SU-DHL-6 (cell line): ENCODE measurements at regions not wholly inside any gene's neighbourhood (a gene's known extent, or its start where the extent isn't known, plus 50 kb on each side); places are given as distances from the start of the nearest gene placed in this dataset.

Source experiments
- H2AFZ ChIP-seq: fragments of 200-600 bp; sonication (generic); 2 replicates; pipeline ENCODE4 v1.6.1; 2014; ENCODE audit warnings: low read depth, mild to moderate bottlenecking, moderate library complexity, mixed read lengths, antibody characterized with exemption, low read length; ENCODE audit not compliant: severe bottlenecking
- H3F3A ChIP-seq: fragments of 200-600 bp; shearing (Covaris generic); 2 replicates; pipeline ENCODE4 v1.6.0; 2016; ENCODE audit warnings: antibody characterized with exemption, mild to moderate bottlenecking; ENCODE audit not compliant: insufficient read depth
- H3K27ac ChIP-seq: fragments of 200-600 bp; sonication (generic); 2 replicates; pipeline ENCODE4 v1.5.1; 2016; ENCODE audit warnings: low read depth, mild to moderate bottlenecking, low read length, moderate library complexity, mixed read lengths
- H3K27me3 ChIP-seq: fragments of 200-600 bp; sonication (generic), shearing (Covaris generic); 2 replicates; pipeline ENCODE4 v1.6.0; 2014; ENCODE audit warnings: mild to moderate bottlenecking, low read length
- H3K36me3 ChIP-seq: fragments of 200-600 bp; sonication (generic); 2 replicates; pipeline ENCODE4 v1.6.1; 2014; ENCODE audit warnings: mild to moderate bottlenecking, low read length, mixed read lengths
- H3K4me2 ChIP-seq: fragments of 300-600, 200-600 bp; shearing (Covaris generic), sonication (generic); 2 replicates; pipeline ENCODE4 v1.6.0; 2014; ENCODE audit warnings: low read length, low read depth, mild to moderate bottlenecking; ENCODE audit not compliant: poor library complexity, severe bottlenecking
- H3K4me3 ChIP-seq: fragments of 200-600 bp; sonication (generic); 2 replicates; pipeline ENCODE4 v1.5.1; 2014; ENCODE audit warnings: antibody characterized with exemption, low read length, mild to moderate bottlenecking, mixed read lengths; ENCODE audit not compliant: insufficient read depth, poor library complexity, severe bottlenecking
- H3K79me2 ChIP-seq: fragments of 200-600 bp; sonication (generic); 2 replicates; pipeline ENCODE4 v1.6.1; 2014; ENCODE audit warnings: mild to moderate bottlenecking, low read length, moderate library complexity; ENCODE audit not compliant: insufficient read depth
- H3K9ac ChIP-seq: fragments of 200-600 bp; sonication (generic); 2 replicates; pipeline ENCODE4 v1.7.0; 2014; ENCODE audit warnings: mild to moderate bottlenecking, low read length
- H3K9me2 ChIP-seq: fragments of 200-600 bp; sonication (generic); replicated peaks from 2 replicates; pipeline ENCODE4 v1.6.1; 2014; ENCODE audit warnings: low read length; ENCODE audit not compliant: insufficient read depth
- H3K9me3 ChIP-seq: fragments of 200-600 bp; sonication (generic); 2 replicates; pipeline ENCODE4 v1.6.1; 2014; ENCODE audit warnings: low read length, mixed read lengths; ENCODE audit not compliant: insufficient read depth
- H4K20me1 ChIP-seq: fragments of 200-600 bp; sonication (generic); 2 replicates; pipeline ENCODE4 v1.6.1; 2014; ENCODE audit warnings: low read depth, mild to moderate bottlenecking, antibody characterized with exemption, low read length, moderate library complexity, mixed read lengths
- EZH2phosphoT487 ChIP-seq: fragments of 200-600 bp; sonication (generic), shearing (Covaris generic); conservative IDR thresholded peaks from 2 replicates; pipeline ENCODE4 v1.6.1; 2018; ENCODE audit warnings: mild to moderate bottlenecking, antibody characterized with exemption, low read length, moderate library complexity, mixed read lengths
- TF ChIP-seq, protein P1 (sequence below): fragments of 200-600 bp; sonication (generic); IDR thresholded peaks from one replicate; pipeline ENCODE4 v1.5.1; 2017; ENCODE audit warnings: antibody characterized with exemption, mild to moderate bottlenecking, low read length, moderate library complexity; ENCODE audit not compliant: insufficient read depth, poor library complexity, severe bottlenecking

DNA sequence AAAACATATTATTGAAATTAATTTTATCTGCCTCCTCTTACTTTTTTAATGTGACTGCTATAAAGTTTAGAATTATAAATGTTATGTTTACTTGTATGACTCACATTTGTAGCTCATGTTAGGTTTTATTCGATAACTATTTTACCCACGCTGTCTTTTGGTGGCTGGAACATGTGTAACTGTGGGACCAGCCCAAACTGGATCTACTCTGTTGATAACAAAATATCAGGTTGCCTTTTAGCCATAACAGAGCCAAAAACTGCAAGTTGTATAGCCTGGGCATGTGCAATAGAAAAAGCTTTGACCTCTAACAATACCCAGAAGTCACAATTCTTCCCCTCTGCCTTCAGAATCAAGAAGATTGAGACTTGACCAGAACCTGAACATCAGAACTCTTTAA lies 356.5 kb downstream of the PRELID2 start:
- Histone ChIP-seq H3K4me3 (no peak overlapping the region), H4K20me1 (no peaks in the 10 kb centered on the region), H3K79me2 (no peaks in the 10 kb centered on the region), H3K9me2 (no peaks in the 10 kb centered on the region), H3F3A (no peaks in the 10 kb centered on the region), H2AFZ (no peak overlapping the region), H3K27ac (no peak overlapping the region), H3K27me3 (no peaks in the 10 kb centered on the region), H3K9ac (no peak overlapping the region), H3K4me2 (no peak overlapping the region), H3K9me3 (no peaks in the 10 kb centered on the region), H3K36me3 (no peaks in the 10 kb centered on the region)
- TF ChIP-seq EZH2phosphoT487 = no peak
- TF ChIP-seq, protein P1, sequence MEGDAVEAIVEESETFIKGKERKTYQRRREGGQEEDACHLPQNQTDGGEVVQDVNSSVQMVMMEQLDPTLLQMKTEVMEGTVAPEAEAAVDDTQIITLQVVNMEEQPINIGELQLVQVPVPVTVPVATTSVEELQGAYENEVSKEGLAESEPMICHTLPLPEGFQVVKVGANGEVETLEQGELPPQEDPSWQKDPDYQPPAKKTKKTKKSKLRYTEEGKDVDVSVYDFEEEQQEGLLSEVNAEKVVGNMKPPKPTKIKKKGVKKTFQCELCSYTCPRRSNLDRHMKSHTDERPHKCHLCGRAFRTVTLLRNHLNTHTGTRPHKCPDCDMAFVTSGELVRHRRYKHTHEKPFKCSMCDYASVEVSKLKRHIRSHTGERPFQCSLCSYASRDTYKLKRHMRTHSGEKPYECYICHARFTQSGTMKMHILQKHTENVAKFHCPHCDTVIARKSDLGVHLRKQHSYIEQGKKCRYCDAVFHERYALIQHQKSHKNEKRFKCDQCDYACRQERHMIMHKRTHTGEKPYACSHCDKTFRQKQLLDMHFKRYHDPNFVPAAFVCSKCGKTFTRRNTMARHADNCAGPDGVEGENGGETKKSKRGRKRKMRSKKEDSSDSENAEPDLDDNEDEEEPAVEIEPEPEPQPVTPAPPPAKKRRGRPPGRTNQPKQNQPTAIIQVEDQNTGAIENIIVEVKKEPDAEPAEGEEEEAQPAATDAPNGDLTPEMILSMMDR = no peak

DNA sequence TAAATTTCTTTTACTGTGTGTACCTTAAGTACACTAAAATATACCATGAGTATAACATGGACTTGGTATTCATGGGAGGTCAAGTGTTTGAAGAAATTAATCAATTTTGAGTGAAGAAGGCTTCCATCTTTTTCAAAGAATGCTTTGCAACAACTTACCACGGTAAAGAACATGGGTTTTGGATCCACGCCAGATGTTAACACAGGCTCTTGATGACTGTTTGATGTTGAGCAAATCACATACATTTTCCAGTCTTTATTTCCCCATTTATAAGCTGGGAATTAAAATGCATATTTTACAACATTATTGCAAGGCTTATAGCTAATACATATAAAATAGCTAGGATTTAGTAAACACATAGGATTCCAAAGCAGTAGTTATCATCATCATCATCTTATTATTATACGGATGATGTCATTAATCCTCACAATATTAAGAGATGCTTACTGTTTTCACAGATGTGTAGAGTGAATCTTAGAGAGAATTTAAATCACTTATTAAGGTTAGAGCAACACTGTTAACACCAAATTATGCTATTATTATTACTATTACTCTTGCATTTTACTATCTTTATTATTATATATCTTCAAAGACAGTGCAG lies 362.0 kb downstream of the PRELID2 start:
- Histone ChIP-seq H3K36me3 (no peaks in the 10 kb centered on the region), H3K27ac (no peak overlapping the region), H3K9me2 (no peaks in the 10 kb centered on the region), H2AFZ (no peak overlapping the region), H3K27me3 (no peaks in the 10 kb centered on the region), H4K20me1 (no peaks in the 10 kb centered on the region), H3K4me3 (no peak overlapping the region), H3K9ac (no peak overlapping the region), H3K79me2 (no peaks in the 10 kb centered on the region), H3F3A (no peaks in the 10 kb centered on the region), H3K4me2 (no peak overlapping the region), H3K9me3 (no peaks in the 10 kb centered on the region)
- no peak for TF ChIP-seq EZH2phosphoT487
- TF ChIP-seq, protein P1 = no peak

DNA sequence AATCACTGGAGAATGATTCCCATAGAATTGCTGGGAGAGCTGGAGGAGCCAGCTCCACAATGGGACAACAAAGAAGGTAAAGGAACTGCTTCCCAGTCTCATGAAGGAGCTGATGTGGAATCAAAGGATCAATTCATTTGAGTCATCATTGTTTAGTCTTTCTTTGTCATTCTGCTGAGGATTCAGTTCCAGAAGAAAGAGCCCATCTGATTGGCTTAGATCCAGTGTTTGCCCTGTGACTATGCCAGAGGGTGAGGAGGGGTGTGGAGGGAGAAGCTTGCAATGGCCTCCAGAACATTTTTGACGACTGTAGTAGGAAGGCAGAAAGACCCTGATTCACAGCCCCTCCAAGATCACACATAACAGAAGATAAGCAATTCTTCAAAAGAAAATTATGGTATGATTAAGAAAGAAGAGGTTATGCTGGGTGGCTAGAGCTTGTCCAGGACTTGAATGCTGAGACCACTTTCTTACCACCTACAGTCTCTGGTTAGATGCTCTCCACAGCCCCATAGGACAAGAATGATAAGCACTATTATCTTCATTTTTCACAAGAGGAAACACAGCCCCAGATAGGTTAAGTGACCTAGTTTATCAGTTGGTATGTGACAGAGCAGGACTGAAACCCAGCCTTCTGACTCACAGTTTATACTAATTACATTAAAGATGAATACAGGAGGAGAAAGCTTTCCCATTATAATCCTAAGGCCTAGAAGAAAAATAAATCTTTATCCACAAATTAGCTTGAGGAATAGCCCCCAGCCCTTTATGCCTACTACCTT lies 363.1 kb downstream of the PRELID2 start:
- no peak overlapping the region for H3K4me2 ChIP-seq

More for the DNA sequence above, 363.1 kb downstream of the PRELID2 start:
- Histone ChIP-seq H3K36me3 (no peaks in the 10 kb centered on the region), H3K9me2 (no peaks in the 10 kb centered on the region), H3F3A (no peaks in the 10 kb centered on the region), H3K4me3 (no peak overlapping the region), H3K79me2 (no peaks in the 10 kb centered on the region), H3K9ac (no peak overlapping the region), H2AFZ (no peak overlapping the region), H3K27me3 (no peaks in the 10 kb centered on the region), H4K20me1 (no peaks in the 10 kb centered on the region), H3K9me3 (no peaks in the 10 kb centered on the region), H3K27ac (no peak overlapping the region)
- TF ChIP-seq, protein P1 = no peak
- no peak for TF ChIP-seq EZH2phosphoT487
